ENCODE measurements at regions not wholly inside any gene's neighbourhood (a gene's known extent, or its start where the extent isn't known, plus 50 kb on each side); places are given as distances from the start of the nearest gene placed in this dataset.
"Not testable (repeated sequence)": the region's sequence is repeated elsewhere in the genome, so short reads cannot be mapped to it uniquely, and the experiment has no call there.

GRCh38 chr5:109546461-109546860, 136.7 kb upstream of the PJA2 start:
- Histone ChIP-seq H3K4me3 (ENCODE audit: low read depth, low read length) (no peak overlapping the region), H3K36me3 (ENCODE audit: control insufficient read depth, insufficient read depth, low read length) (no peaks in the 10 kb centered on the region), H3K27me3 (ENCODE audit: control insufficient read depth, insufficient read depth, low read length) (no peaks in the 10 kb centered on the region)
- DNase-seq (ENCODE audit: low read depth) = no peak
- TF ChIP-seq CTCF (IDR thresholded peaks at IDR 0.05; ENCODE audit: insufficient read depth, low read length, poor library complexity, severe bottlenecking) = no peak

- not testable (repeated sequence) for DNase-seq (ENCODE audit: low read depth); H3K4me3 ChIP-seq (ENCODE audit: low read depth, low read length); H3K36me3 ChIP-seq (ENCODE audit: control insufficient read depth, insufficient read depth, low read length); H3K27me3 ChIP-seq (ENCODE audit: control insufficient read depth, insufficient read depth, low read length)
Measured at GRCh38 chr5:109544873-109545272, 135.1 kb upstream of the PJA2 start.

- H3K27me3 ChIP-seq (ENCODE audit: control insufficient read depth, insufficient read depth, low read length) = not testable (repeated sequence)
Measured at GRCh38 chr5:109538692-109539091, 128.9 kb upstream of the PJA2 start.

GRCh38 chr5:109535090-109535489, 125.3 kb upstream of the PJA2 start:
- not testable (repeated sequence) for H3K27me3 ChIP-seq (ENCODE audit: control insufficient read depth, insufficient read depth, low read length); H3K4me3 ChIP-seq (ENCODE audit: low read depth, low read length); H3K36me3 ChIP-seq (ENCODE audit: control insufficient read depth, insufficient read depth, low read length); DNase-seq (ENCODE audit: low read depth)

More at GRCh38 chr5:109538692-109539091, 128.9 kb upstream of the PJA2 start:
- DNase-seq (ENCODE audit: low read depth); H3K36me3 ChIP-seq (ENCODE audit: control insufficient read depth, insufficient read depth, low read length); H3K4me3 ChIP-seq (ENCODE audit: low read depth, low read length): not testable (repeated sequence)

- no peaks in the 10 kb centered on the region for H3K36me3 ChIP-seq (ENCODE audit: control insufficient read depth, insufficient read depth, low read length)
- H3K27me3 ChIP-seq (ENCODE audit: control insufficient read depth, insufficient read depth, low read length) = no peaks in the 10 kb centered on the region
- no peak for TF ChIP-seq CTCF (IDR thresholded peaks at IDR 0.05; ENCODE audit: insufficient read depth, low read length, poor library complexity, severe bottlenecking)
- H3K4me3 ChIP-seq (ENCODE audit: low read depth, low read length) = no peak overlapping the region
- no peak for DNase-seq (ENCODE audit: low read depth)
Measured at GRCh38 chr5:109533751-109534272, 124.0 kb upstream of the PJA2 start.

- Histone ChIP-seq H3K36me3 (ENCODE audit: control insufficient read depth, insufficient read depth, low read length) (no peaks in the 10 kb centered on the region), H3K27me3 (ENCODE audit: control insufficient read depth, insufficient read depth, low read length) (no peaks in the 10 kb centered on the region), H3K4me3 (ENCODE audit: low read depth, low read length) (no peak overlapping the region)
- DNase-seq (ENCODE audit: low read depth) = no peak
- no peak for TF ChIP-seq CTCF (IDR thresholded peaks at IDR 0.05; ENCODE audit: insufficient read depth, low read length, poor library complexity, severe bottlenecking)
Measured at GRCh38 chr5:109532773-109533364, 123.1 kb upstream of the PJA2 start.

- no peak for TF ChIP-seq CTCF (IDR thresholded peaks at IDR 0.05; ENCODE audit: insufficient read depth, low read length, poor library complexity, severe bottlenecking)
- DNase-seq (ENCODE audit: low read depth) = no peak
- Histone ChIP-seq H3K36me3 (ENCODE audit: control insufficient read depth, insufficient read depth, low read length) (no peaks in the 10 kb centered on the region), H3K4me3 (ENCODE audit: low read depth, low read length) (no peak overlapping the region), H3K27me3 (ENCODE audit: control insufficient read depth, insufficient read depth, low read length) (no peaks in the 10 kb centered on the region)
Measured at GRCh38 chr5:109531262-109531661, 121.5 kb upstream of the PJA2 start.

Measured in kidney epithelial cell (primary cell).